GM12873 (cell line): ENCODE measurements at regions not wholly inside any gene's neighbourhood (a gene's known extent, or its start where the extent isn't known, plus 50 kb on each side); places are given as distances from the start of the nearest gene placed in this dataset.

Experiments
- CTCF ChIP-seq: IDR thresholded peaks from 2 replicates; pipeline ENCODE4 v1.5.1; 2012; ENCODE audit warnings: low read depth, mild to moderate bottlenecking, moderate library complexity, low read length, control low read depth; ENCODE audit not compliant: insufficient read depth; ENCODE audit errors: missing control alignments

GRCh38 chr12:13592063-13592942 lies 389.1 kb downstream of the GRIN2B start:
- TF ChIP-seq CTCF, result no peak

GRCh38 chr12:13591488-13591887 lies 389.9 kb downstream of the GRIN2B start:
- no peak for TF ChIP-seq CTCF

GRCh38 chr12:13591059-13591458 lies 390.3 kb downstream of the GRIN2B start:
- no peak for TF ChIP-seq CTCF

GRCh38 chr12:13588574-13588973 lies 392.0 kb downstream of the EMP1 start:
- no peak for TF ChIP-seq CTCF

- no peak for TF ChIP-seq CTCF
These were observed 391.3 kb downstream of the EMP1 start for GRCh38 chr12:13587721-13588390.

- no peak for TF ChIP-seq CTCF
These were observed 389.8 kb downstream of the EMP1 start for GRCh38 chr12:13586361-13586760.

GRCh38 chr12:13584541-13584940 lies 388.0 kb downstream of the EMP1 start:
- no peak for TF ChIP-seq CTCF
